ENCODE measurements at regions not wholly inside any gene's neighbourhood (a gene's known extent, or its start where the extent isn't known, plus 50 kb on each side); places are given as distances from the start of the nearest gene placed in this dataset.

DNA sequence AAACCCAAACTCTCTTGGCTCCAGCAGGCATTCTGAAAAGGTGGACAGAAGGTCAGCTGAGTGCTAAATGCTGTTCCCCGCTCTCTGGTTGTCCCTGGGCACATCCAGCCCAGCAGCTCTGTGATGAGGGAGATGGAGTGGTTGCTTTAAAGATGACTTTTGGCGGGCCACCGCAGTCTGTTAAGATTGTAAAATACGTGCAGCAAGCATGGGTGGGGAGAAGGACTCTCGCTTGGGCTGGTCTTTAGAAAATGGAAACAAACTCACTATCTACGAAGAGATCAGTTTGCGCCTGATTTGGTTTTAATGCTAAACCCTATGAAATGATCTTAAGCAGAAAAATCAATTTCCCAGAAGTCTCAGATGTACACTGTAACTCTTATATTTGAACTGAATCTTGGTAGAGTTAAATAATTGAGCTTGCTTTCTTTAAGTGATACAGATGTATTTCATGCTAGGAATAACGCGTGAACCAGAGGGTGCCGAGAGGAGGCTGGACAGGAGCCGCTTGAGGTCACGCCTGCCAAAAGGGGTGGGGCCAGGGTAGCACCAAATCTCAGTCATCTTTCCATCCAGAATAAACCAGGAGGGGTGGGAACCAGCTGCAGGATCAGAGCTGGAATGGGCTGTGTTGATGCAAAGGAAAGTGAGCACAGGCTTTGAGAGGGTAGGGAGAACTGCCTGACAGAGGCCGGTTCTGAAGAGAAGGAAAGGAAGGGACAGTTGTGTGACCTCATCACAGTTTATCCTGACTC, 170.2 kb upstream of the MKI67 start:
- DNase-seq (ENCODE audit: extremely low spot score in 2 of 2) = no peak
- Histone ChIP-seq H3K27me3 (no peaks in the 10 kb centered on the region), H3K4me3 (no peak overlapping the region), H3K36me3 (no peaks in the 10 kb centered on the region), H3K9me3 (no peaks in the 10 kb centered on the region), H3K27ac (no peak overlapping the region), H3K4me1 (no peaks in the 10 kb centered on the region)
- intact Hi-C loops (cut with DNase I) = no loop called here
- TF ChIP-seq POLR2AphosphoS5 (IDR thresholded peaks at IDR 0.05; ENCODE audit: insufficient read depth in 1 of 2, low read depth in 1 of 2) (no peak), POLR2A (IDR thresholded peaks at IDR 0.05) (no peak)
- TF ChIP-seq, protein P1, sequence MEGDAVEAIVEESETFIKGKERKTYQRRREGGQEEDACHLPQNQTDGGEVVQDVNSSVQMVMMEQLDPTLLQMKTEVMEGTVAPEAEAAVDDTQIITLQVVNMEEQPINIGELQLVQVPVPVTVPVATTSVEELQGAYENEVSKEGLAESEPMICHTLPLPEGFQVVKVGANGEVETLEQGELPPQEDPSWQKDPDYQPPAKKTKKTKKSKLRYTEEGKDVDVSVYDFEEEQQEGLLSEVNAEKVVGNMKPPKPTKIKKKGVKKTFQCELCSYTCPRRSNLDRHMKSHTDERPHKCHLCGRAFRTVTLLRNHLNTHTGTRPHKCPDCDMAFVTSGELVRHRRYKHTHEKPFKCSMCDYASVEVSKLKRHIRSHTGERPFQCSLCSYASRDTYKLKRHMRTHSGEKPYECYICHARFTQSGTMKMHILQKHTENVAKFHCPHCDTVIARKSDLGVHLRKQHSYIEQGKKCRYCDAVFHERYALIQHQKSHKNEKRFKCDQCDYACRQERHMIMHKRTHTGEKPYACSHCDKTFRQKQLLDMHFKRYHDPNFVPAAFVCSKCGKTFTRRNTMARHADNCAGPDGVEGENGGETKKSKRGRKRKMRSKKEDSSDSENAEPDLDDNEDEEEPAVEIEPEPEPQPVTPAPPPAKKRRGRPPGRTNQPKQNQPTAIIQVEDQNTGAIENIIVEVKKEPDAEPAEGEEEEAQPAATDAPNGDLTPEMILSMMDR (IDR thresholded peaks at IDR 0.05) = no peak

DNA sequence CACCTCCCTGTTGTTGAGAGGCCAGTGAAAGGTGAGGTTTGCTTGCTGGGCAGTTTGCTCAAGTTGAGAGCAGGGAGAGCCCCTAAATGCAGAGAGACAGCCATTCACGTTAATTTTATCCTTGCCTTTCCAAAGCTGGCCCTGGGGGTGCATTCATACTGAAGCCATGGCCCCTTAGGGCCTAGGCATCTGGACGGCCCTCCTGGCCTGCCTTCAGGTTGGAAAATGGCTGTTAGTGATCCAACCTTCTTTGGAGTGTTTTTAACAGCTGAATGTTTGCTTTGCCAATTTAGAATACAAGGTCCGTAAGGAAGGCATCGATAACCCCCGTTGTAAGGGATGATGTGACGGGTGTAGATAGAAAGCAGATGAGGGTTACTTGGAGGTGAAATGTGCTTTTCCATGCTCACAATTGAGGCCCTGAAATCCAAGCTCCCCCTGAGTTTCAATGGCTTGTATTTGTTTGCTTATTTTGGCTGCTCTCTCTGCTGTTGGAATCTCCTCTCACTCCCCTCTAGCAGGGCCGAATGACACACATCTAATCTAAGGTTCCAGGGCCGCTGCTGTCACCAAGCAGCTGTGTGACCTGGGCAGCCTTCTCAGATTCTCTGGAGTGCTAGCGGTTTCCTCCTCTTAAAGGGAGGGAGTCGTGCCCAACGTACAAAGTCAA, 171.6 kb upstream of the MKI67 start:
- intact Hi-C loops (cut with DNase I) = no loop called here
- DNase-seq (ENCODE audit: extremely low spot score in 2 of 2) = no peak
- Histone ChIP-seq H3K27me3 (no peaks in the 10 kb centered on the region), H3K27ac (no peak overlapping the region), H3K36me3 (no peaks in the 10 kb centered on the region), H3K4me3 (no peak overlapping the region), H3K4me1 (no peaks in the 10 kb centered on the region), H3K9me3 (no peaks in the 10 kb centered on the region)
- TF ChIP-seq, protein P1 (IDR thresholded peaks at IDR 0.05) = no peak
- TF ChIP-seq POLR2AphosphoS5 (IDR thresholded peaks at IDR 0.05; ENCODE audit: insufficient read depth in 1 of 2, low read depth in 1 of 2) (no peak), POLR2A (IDR thresholded peaks at IDR 0.05) (no peak)

DNA sequence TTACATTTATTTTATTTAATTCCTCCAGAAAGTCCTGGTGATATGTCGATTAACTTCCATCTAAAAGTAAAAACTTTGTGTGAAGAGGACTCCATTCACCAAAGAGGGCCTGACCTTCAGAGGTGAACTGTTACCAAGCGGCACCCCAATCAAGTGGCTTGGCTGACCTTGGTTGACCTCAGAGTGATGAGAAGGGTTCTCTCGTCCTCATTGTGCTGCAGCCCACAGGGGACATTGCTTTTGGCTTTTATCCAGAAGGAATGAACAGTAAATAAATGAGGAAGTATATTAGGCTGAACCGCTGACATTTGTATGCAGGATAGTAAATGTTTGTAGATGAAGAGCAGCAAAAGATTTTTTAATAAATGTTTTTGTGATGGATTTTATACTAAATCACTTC, 172.4 kb upstream of the MKI67 start:
- H3K27me3 ChIP-seq = no peaks in the 10 kb centered on the region
- H3K4me1 ChIP-seq = no peaks in the 10 kb centered on the region
- H3K9me3 ChIP-seq = no peaks in the 10 kb centered on the region
- H3K36me3 ChIP-seq = no peaks in the 10 kb centered on the region
- no peak for DNase-seq (ENCODE audit: extremely low spot score in 2 of 2)
- no peak overlapping the region for H3K27ac ChIP-seq
- no peak for TF ChIP-seq POLR2A (IDR thresholded peaks at IDR 0.05)
- TF ChIP-seq POLR2AphosphoS5 (IDR thresholded peaks at IDR 0.05; ENCODE audit: insufficient read depth in 1 of 2, low read depth in 1 of 2) = no peak
- TF ChIP-seq, protein P1 (IDR thresholded peaks at IDR 0.05) = no peak
- no peak overlapping the region for H3K4me3 ChIP-seq
- intact Hi-C loops (cut with DNase I) = no loop called here

DNA sequence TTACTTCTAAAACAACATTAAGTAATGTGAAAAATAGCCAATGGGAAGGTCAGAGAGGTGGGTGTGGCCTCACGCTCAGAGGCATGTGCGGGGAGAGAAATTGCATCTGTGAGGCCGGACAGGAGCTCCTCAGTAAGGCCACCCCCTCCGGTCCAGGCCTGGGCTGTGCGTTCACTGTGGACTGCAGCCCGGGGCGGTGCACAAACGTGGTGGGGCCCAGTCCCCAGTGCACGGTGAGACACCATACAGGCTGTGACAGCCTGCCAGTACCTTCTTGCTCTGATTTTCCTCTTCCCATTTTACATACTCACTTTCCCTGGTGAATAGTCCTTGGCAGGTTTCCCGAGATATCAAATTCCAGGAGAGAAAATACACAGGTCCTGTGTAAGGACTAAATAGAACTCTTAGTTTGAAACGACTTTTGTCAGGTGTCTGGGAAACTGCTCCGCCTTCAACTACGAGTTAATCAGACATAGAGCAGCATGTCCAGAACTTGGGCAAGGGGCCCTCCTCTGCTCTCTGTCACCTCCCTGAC, 174.1 kb upstream of the MKI67 start:
- Histone ChIP-seq H3K4me3 (no peak overlapping the region), H3K27me3 (no peaks in the 10 kb centered on the region), H3K9me3 (no peaks in the 10 kb centered on the region), H3K27ac (no peak overlapping the region), H3K4me1 (no peaks in the 10 kb centered on the region), H3K36me3 (no peaks in the 10 kb centered on the region)
- TF ChIP-seq, protein P1 (IDR thresholded peaks at IDR 0.05) = no peak
- DNase-seq (ENCODE audit: extremely low spot score in 2 of 2) = no peak
- intact Hi-C loops (cut with DNase I) = no loop called here

DNA sequence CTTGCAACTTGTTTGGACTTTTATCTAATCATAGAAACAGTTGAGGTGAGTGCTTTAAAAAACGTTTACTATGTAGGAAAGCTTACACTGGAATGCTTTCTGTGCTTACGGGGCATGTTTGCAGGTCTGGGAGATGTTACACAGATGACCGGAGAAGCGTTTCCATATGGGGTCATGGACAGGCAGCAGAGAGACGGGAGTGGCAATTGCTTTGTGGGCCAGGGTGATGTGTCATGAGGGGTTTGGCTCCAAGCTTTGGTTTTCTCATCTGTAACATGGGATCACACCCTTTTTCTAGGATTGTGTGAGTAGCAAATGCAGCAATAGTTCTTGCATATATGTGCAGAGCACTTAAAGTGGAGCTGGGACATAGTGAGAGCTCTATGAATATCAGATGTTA, 174.8 kb upstream of the MKI67 start:
- intact Hi-C loops (cut with DNase I) = no loop called here
- Histone ChIP-seq H3K9me3 (no peaks in the 10 kb centered on the region), H3K36me3 (no peaks in the 10 kb centered on the region), H3K4me3 (no peak overlapping the region), H3K4me1 (no peaks in the 10 kb centered on the region), H3K27ac (no peak overlapping the region), H3K27me3 (no peaks in the 10 kb centered on the region)
- TF ChIP-seq POLR2A (IDR thresholded peaks at IDR 0.05) (no peak), POLR2AphosphoS5 (IDR thresholded peaks at IDR 0.05; ENCODE audit: insufficient read depth in 1 of 2, low read depth in 1 of 2) (no peak)
- TF ChIP-seq, protein P1 (IDR thresholded peaks at IDR 0.05) = no peak
- DNase-seq (ENCODE audit: extremely low spot score in 2 of 2) = no peak
